RKO (cell line): ENCODE measurements at regions not wholly inside any gene's neighbourhood (a gene's known extent, or its start where the extent isn't known, plus 50 kb on each side); places are given as distances from the start of the nearest gene placed in this dataset.

ENCODE experiments used
- DNase-seq: peaks from one replicate; pipeline ENCODE4 v3.0.0-alpha.2; 2016; ENCODE audit warnings: low spot score

DNA sequence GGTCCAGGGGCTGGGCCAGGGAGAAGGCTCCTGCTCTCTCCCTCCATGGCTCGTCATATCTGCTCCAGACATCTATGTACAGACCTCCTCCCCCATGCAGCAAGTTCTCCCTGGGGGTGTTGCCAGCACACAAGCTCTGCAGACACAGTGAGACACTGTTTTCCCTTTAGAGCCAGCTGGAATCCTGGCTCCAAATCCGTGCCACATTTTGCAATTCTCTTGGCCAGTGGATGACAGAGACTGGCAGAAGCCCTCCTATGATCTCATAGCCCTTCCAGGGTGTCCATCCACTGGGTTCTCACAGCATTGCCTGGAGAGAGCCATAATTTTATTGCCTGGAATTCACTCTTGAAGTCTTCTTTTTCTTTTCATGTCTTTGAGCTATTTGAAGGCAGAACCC, 203.9 kb downstream of the TLE3 start:
- DNase-seq = no peak

DNA sequence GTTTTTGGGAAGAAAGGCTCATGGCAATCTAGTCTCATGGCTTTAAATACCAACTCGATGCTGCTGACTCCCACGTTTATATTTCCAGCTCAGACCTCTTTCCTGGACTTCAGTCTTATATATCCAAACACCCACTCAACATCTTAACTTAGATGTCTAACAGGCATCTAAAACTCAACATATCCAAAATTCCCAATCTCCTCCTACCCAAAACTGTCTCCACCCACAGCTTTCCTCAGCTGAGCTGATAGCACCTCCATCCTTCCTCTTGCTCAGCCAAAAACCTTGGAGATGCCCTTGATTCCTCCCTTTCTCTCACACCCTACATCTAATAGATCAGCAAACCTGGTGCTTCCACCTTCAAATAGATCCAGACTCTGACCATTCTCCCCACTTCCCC, 202.5 kb downstream of the TLE3 start:
- DNase-seq = no peak

- DNase-seq = no peak
Measured at GRCh38 chr15:69896606-69897005, 201.1 kb downstream of the TLE3 start.

GRCh38 chr15:69897061-69897460, 200.7 kb downstream of the TLE3 start:
- no peak for DNase-seq

- no peak for DNase-seq
Measured at GRCh38 chr15:69897471-69898237, 200.1 kb downstream of the TLE3 start.

GRCh38 chr15:69898243-69898642, 199.5 kb downstream of the TLE3 start:
- no peak for DNase-seq

DNA sequence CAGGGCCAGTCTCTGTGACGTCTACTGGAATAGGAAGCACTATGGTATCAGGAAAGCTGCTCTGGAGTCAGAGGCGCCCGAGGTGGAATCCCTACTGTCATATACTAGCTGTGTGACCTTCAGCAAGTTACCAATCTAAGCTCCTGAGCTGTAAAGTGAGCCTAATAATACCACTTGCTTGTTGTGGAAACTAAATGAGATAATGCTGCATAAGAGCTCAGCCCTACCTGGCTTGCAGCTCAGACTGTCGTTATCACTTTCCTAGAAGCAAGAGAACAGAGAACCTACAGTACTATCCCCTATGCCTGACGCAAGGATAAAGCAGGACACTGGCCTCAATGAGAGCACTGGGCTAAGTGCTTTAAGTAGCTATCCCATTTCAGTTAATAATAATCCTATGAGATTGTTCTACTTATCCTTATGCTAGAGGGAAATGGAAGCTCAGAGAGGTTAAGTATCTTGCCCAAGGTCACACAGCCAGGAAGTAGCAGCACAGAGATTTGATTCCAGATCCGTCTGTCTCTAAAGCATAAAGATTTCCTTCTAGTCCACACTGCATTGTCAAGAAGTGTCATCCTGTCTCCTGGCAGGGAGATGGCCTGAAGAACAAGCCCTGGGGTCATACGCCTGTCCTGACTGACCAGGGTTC, 195.2 kb downstream of the TLE3 start:
- DNase-seq = no peak

GRCh38 chr15:69903470-69904469, 193.9 kb downstream of the TLE3 start:
- no peak for DNase-seq

GRCh38 chr15:69906256-69907185, 191.2 kb downstream of the TLE3 start:
- DNase-seq = no peak

GRCh38 chr15:69908060-69908459, 189.7 kb downstream of the TLE3 start:
- DNase-seq = no peak

DNA sequence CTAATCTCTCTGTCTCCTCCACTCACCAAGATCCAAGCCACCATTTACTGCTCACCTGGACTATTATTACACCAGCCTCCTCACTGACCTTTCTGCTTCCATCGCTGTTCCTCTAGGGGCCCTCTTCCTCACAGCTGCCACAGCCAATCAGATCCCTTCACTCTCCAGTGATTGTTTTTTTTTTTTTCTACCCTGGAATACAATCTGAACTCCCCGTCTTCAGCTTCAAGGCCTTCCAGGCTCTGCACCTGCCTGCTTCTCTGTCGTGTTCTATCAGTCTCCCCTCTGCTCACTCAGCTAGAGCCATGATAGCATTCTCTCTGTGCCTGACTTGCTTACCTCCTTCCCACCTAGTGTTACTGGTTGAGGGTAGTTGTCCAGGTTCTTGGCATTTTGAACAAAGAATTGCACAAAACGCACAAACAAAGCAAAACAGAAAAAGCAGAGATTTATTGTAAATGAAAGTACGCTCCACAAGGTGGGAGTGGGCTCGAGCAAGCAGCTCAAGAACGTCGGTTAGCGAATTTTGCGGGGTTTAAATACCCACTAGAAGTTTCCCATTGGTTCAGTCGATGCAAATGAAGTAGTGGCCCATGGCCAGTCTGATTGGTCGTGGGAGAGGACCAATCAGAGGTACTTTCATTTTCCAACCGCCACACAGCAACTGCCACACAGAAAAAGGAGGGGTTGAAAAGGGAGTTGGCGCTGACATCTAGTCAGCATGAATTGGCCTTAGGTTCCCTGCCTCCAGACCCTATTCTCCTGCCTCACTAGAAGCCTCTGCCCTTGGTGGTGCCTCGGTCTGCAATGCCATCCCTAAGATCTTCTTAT, 188.9 kb downstream of the TLE3 start:
- no peak for DNase-seq

- no peak for DNase-seq
Measured at GRCh38 chr15:69909719-69910444, 187.8 kb downstream of the TLE3 start.

- DNase-seq = no peak
Measured at GRCh38 chr15:69910514-69910913, 187.2 kb downstream of the TLE3 start.

- no peak for DNase-seq
Measured at GRCh38 chr15:69912116-69912515, 185.6 kb downstream of the TLE3 start.

- DNase-seq = no peak
Measured at GRCh38 chr15:69914040-69914439, 183.7 kb downstream of the TLE3 start.

DNA sequence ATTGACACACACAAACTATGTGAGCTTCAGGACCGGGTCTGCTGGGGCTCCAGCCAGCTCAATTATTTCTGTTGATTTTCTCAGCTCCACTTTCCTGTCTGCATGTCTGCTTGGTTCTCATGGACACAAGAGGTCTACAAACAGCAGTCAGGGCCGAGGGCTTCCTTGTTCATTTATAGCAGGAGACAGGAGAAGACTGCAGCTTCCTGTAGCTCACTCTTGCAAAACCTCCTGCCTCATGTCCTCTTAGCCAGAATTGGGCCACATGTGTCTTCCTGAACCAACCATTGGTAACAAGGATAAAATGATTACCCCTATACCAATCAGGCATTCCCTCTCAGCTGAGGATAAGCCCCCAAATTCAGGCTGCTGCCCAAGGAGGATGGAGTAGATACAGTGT, 182.8 kb downstream of the TLE3 start:
- DNase-seq = no peak

DNA sequence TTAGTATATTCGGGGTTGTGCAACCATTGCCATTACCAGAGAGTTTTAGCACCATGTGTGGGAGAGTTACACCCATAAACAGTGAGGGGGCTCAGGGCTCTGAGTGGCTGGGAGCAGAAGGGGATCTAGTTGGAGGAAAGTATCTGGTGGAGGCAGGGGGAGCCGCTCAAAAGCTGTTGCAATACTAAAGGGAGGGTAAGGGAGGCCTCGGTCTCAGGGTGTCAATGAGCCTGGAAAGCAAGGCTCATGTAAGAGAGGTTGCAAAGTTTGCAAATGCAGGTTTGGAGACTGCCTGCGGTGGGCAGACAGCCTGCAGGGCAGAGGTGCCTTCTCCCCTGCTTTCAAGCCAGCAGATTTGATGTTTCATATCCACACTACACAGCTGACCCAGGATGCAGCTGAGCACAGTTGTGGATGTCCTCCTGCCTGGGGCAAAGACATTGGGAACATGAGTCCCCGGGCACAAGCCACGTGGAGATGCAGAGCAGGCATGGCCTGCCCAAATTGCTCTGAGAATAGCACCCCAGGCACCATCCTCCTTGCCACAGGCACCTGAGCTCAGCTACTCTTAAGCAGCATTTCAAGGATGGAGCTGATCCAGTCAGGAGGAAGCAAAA, 181.4 kb downstream of the TLE3 start:
- DNase-seq = no peak

GRCh38 chr15:69917056-69917455, 180.7 kb downstream of the TLE3 start:
- no peak for DNase-seq

GRCh38 chr15:69919816-69920215, 177.9 kb downstream of the TLE3 start:
- no peak for DNase-seq
